ENCODE measurements at regions not wholly inside any gene's neighbourhood (a gene's known extent, or its start where the extent isn't known, plus 50 kb on each side); places are given as distances from the start of the nearest gene placed in this dataset.

DNA sequence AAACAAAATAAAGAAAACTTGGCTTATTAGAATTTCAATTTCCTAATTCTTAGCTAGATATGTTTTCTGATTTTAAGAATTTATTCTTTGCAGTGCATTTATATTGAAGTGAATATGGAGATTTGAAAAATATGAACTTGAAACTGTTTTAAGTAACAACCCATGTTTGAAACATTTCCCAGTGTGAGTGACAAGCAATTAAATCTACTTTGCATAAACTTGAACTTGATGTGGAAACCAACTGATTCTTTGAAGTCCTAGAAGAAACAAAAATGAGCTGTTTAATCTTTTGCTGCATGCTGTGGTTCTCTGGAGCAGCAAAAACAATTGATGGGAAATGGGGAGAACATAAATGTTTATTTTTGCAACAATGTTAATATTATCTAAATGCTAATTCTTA is 430.2 kb downstream of the ARL4A start:
- TF ChIP-seq, protein P1, sequence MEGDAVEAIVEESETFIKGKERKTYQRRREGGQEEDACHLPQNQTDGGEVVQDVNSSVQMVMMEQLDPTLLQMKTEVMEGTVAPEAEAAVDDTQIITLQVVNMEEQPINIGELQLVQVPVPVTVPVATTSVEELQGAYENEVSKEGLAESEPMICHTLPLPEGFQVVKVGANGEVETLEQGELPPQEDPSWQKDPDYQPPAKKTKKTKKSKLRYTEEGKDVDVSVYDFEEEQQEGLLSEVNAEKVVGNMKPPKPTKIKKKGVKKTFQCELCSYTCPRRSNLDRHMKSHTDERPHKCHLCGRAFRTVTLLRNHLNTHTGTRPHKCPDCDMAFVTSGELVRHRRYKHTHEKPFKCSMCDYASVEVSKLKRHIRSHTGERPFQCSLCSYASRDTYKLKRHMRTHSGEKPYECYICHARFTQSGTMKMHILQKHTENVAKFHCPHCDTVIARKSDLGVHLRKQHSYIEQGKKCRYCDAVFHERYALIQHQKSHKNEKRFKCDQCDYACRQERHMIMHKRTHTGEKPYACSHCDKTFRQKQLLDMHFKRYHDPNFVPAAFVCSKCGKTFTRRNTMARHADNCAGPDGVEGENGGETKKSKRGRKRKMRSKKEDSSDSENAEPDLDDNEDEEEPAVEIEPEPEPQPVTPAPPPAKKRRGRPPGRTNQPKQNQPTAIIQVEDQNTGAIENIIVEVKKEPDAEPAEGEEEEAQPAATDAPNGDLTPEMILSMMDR (IDR thresholded peaks at IDR 0.05; ENCODE audit: insufficient read depth, low read length, poor library complexity, severe bottlenecking), result no peak
- no peak for TF ChIP-seq EZH2phosphoT487 (conservative IDR thresholded peaks at IDR 0.05; ENCODE audit: low read length)

Measured in SU-DHL-6 (cell line).